Activated T-helper 2 cell treated with anti-CD3 and anti-CD28 coated beads, Interferon-gamma antibody, Interleukin-2, Interleukin-4, amounts not matched to agents 10 μg/mL and 5 μg/mL and 100 μg/mL, durations not matched to agents 14 hours and 24 hours and 36 hours (primary cell): ENCODE measurements at regions not wholly inside any gene's neighbourhood (a gene's known extent, or its start where the extent isn't known, plus 50 kb on each side); places are given as distances from the start of the nearest gene placed in this dataset.

ENCODE experiments used
- DNase-seq: peaks from one replicate; pipeline ENCODE4 v3.0.0; 2021; ENCODE audit warnings: low spot score
- H3K27ac Mint-ChIP-seq: one replicate; pipeline ENCODE4 v1.8.0; 2021; ENCODE audit warnings: mixed read lengths
- H3K27me3 Mint-ChIP-seq: one replicate; pipeline ENCODE4 v1.8.0; 2021; ENCODE audit warnings: low read depth, mixed read lengths
- H3K36me3 Mint-ChIP-seq: one replicate; pipeline ENCODE4 v1.8.0; 2021; ENCODE audit warnings: low read depth, mixed read lengths
- H3K4me1 Mint-ChIP-seq: one replicate; pipeline ENCODE4 v1.8.0; 2021; ENCODE audit warnings: low read depth, mixed read lengths
- H3K4me3 Mint-ChIP-seq: one replicate; pipeline ENCODE4 v1.8.0; 2021; ENCODE audit warnings: low read depth, mild to moderate bottlenecking, moderate library complexity, mixed read lengths
- H3K9me3 Mint-ChIP-seq: one replicate; pipeline ENCODE4 v1.8.0; 2021; ENCODE audit warnings: mixed read lengths
- intact Hi-C: fragments of 100-400 bp; cut with micrococcal nuclease; formaldehyde crosslinking; loops from one replicate; pipeline ENCODE4 v1.15.1; 2023

DNA sequence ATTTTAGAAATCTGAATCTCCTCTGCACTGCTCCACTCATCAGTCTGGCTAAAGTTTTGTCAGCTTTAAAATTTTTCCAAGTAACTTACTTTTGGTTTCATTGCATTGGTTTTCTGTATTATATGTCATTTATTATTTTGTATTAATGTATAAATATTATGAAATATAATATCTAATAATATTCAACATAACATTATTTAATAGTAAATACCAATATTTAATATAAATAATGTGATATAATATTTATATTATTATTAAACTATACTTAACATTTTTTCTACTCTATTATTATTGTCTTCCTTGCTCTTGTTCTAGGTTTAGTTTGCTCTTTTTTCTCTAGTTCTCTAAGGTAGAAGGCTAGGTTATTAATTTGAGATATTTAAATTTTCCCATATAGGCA is 512.1 kb downstream of the AACS start:
- no peaks in the 10 kb centered on the region for H3K4me1 Mint-ChIP-seq

DNA sequence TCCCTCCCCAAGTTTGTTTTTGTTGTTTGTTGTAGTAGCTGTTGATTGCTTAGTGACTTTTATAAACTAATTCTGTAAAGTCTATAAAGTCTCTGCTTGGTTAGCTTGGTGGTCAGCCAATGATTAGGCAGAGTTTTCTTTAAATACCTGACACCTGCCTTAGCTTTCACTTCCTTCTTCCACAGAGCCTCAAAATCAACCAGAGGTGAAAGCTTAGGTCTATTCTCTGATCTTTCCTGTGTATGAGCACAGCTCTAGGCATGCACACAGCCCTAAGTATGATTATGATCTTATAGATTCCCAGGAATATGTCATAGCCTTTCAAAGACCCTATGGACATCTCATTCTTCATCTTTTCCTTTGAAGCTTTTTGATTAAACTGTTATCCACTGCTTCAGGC is 514.7 kb downstream of the AACS start:
- Mint-ChIP-seq H3K27me3 (no peaks in the 10 kb centered on the region), H3K9me3 (peaks cover 19% of the 10 kb centered on the region), H3K4me3 (no peak overlapping the region), H3K27ac (no peak overlapping the region), H3K36me3 (no peaks in the 10 kb centered on the region), H3K4me1 (no peaks in the 10 kb centered on the region)
- DNase-seq, result no peak
- intact Hi-C loops, result no loop called here

More for the DNA sequence above, 512.1 kb downstream of the AACS start:
- Mint-ChIP-seq H3K27ac (no peak overlapping the region), H3K9me3 (peaks cover 19% of the 10 kb centered on the region), H3K36me3 (no peaks in the 10 kb centered on the region), H3K27me3 (no peaks in the 10 kb centered on the region), H3K4me3 (no peak overlapping the region)
- DNase-seq, result no peak
- intact Hi-C loops, result no loop called here

GRCh38 chr12:125583071-125583470 is 517.8 kb downstream of the AACS start:
- no peaks in the 10 kb centered on the region for H3K36me3 Mint-ChIP-seq
- no peaks in the 10 kb centered on the region for H3K4me1 Mint-ChIP-seq
- no peak for DNase-seq
- H3K9me3 Mint-ChIP-seq, result peaks cover 16% of the 10 kb centered on the region
- H3K27ac Mint-ChIP-seq, result no peak overlapping the region
- H3K4me3 Mint-ChIP-seq, result no peak overlapping the region
- no peaks in the 10 kb centered on the region for H3K27me3 Mint-ChIP-seq
- intact Hi-C loops, result no loop called here

GRCh38 chr12:125586441-125586840 is 521.2 kb downstream of the AACS start:
- no peaks in the 10 kb centered on the region for H3K36me3 Mint-ChIP-seq
- H3K27ac Mint-ChIP-seq, result no peak overlapping the region
- H3K27me3 Mint-ChIP-seq, result no peaks in the 10 kb centered on the region
- no peak overlapping the region for H3K4me3 Mint-ChIP-seq
- no peaks in the 10 kb centered on the region for H3K4me1 Mint-ChIP-seq
- no peaks in the 10 kb centered on the region for H3K9me3 Mint-ChIP-seq
- intact Hi-C loops, result no loop called here
- DNase-seq, result no peak

DNA sequence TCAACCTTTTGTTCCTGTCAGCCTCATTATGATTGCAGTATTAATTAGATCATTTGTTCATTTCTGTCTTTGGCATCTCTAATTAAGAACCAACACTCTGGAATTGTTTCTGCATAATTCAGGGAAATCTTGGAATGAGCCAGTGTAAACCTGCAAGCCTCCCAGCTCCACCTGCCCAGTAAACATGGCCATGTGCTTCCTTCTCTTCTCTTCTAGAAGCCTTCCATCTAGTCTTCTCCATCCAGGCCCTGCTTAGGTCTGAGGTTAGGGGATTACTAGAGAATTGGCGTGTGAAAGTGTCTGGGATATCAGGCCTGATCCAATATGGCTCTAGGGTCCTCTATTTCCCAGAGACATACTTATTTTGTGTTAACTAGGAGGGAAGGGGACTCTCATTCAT is 528.0 kb downstream of the AACS start:
- Mint-ChIP-seq H3K9me3 (peaks cover 11% of the 10 kb centered on the region), H3K27ac (no peak overlapping the region), H3K36me3 (no peaks in the 10 kb centered on the region), H3K4me3 (no peak overlapping the region), H3K27me3 (no peaks in the 10 kb centered on the region), H3K4me1 (no peaks in the 10 kb centered on the region)
- intact Hi-C loops, result no loop called here
- no peak for DNase-seq

GRCh38 chr12:125604976-125605375 is 539.7 kb downstream of the AACS start:
- no peak for DNase-seq
- Mint-ChIP-seq H3K4me1 (no peaks in the 10 kb centered on the region), H3K27ac (no peak overlapping the region), H3K4me3 (no peak overlapping the region), H3K36me3 (no peaks in the 10 kb centered on the region), H3K9me3 (peaks cover 17% of the 10 kb centered on the region), H3K27me3 (no peaks in the 10 kb centered on the region)
- intact Hi-C loops, result no loop called here

DNA sequence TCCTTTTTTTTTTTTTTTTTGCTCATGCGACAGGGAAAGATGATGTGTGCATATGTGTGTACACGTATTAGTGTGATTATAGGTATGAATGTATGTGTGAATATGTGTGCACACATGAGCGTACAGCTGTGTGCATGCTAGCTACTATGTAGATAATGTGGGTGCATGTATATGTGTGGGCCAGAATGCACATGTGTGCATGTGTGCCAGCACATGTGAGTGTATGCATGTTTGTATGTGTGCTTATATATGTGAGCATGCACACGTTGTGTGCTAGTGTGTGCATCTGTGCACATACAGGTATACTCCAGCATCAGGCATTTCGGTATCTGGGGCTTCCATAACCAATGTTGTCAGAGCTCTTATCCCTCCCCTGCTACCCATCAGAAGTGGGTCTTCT is 541.1 kb downstream of the AACS start:
- DNase-seq, result no peak
- Mint-ChIP-seq H3K36me3 (no peaks in the 10 kb centered on the region), H3K4me3 (no peak overlapping the region), H3K4me1 (no peaks in the 10 kb centered on the region), H3K27ac (no peak overlapping the region), H3K27me3 (no peaks in the 10 kb centered on the region), H3K9me3 (peaks cover 6% of the 10 kb centered on the region)
- intact Hi-C loops, result no loop called here

DNA sequence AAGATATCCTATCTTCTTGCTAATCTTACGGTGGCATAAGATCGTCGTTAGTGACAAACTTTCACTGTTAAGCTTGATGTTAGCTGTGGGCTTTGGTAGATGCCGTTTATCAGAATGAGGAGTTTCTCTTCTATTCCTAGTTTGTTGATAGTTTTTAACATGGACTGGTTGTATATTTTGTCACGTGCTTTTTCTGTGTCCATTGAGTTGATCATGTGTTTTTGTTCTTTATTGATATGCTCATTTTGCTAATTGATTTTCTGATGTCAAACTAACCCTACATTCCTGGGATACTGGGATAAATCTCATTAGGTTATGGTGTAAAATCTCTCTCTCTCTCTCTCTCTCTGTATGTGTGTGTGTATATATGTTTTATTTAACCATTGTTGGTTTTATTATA is 545.1 kb downstream of the AACS start:
- H3K27me3 Mint-ChIP-seq, result no peaks in the 10 kb centered on the region
- H3K27ac Mint-ChIP-seq, result no peak overlapping the region
- peaks cover 5% of the 10 kb centered on the region for H3K9me3 Mint-ChIP-seq
- H3K4me1 Mint-ChIP-seq, result no peaks in the 10 kb centered on the region
- no peaks in the 10 kb centered on the region for H3K36me3 Mint-ChIP-seq
- intact Hi-C loops, result no loop called here
- H3K4me3 Mint-ChIP-seq, result no peak overlapping the region
- DNase-seq, result no peak

- intact Hi-C loops, result no loop called here
- no peaks in the 10 kb centered on the region for H3K27me3 Mint-ChIP-seq
- H3K9me3 Mint-ChIP-seq, result peaks cover under 1% of the 10 kb centered on the region
- H3K4me3 Mint-ChIP-seq, result no peak overlapping the region
- H3K27ac Mint-ChIP-seq, result no peak overlapping the region
- H3K36me3 Mint-ChIP-seq, result no peaks in the 10 kb centered on the region
- H3K4me1 Mint-ChIP-seq, result no peaks in the 10 kb centered on the region
- no peak for DNase-seq
Observed at GRCh38 chr12:125610971-125611370, 545.7 kb downstream of the AACS start.

GRCh38 chr12:125614058-125614457 is 548.8 kb downstream of the AACS start:
- no peaks in the 10 kb centered on the region for H3K36me3 Mint-ChIP-seq
- intact Hi-C loops, result no loop called here
- no peak for DNase-seq
- no peak overlapping the region for H3K4me3 Mint-ChIP-seq
- H3K9me3 Mint-ChIP-seq, result peaks cover 4% of the 10 kb centered on the region
- no peaks in the 10 kb centered on the region for H3K4me1 Mint-ChIP-seq
- no peaks in the 10 kb centered on the region for H3K27me3 Mint-ChIP-seq
- no peak overlapping the region for H3K27ac Mint-ChIP-seq

GRCh38 chr12:125619723-125620122 is 554.5 kb downstream of the AACS start:
- H3K27me3 Mint-ChIP-seq, result no peaks in the 10 kb centered on the region
- intact Hi-C loops, result no loop called here
- no peak for DNase-seq
- peaks cover 4% of the 10 kb centered on the region for H3K9me3 Mint-ChIP-seq
- no peak overlapping the region for H3K27ac Mint-ChIP-seq
- no peak overlapping the region for H3K4me3 Mint-ChIP-seq
- H3K36me3 Mint-ChIP-seq, result no peaks in the 10 kb centered on the region
- no peaks in the 10 kb centered on the region for H3K4me1 Mint-ChIP-seq

GRCh38 chr12:125633686-125634085 is 568.5 kb downstream of the AACS start:
- Mint-ChIP-seq H3K27me3 (no peaks in the 10 kb centered on the region), H3K36me3 (no peaks in the 10 kb centered on the region), H3K4me3 (no peak overlapping the region), H3K4me1 (no peaks in the 10 kb centered on the region), H3K27ac (no peak overlapping the region), H3K9me3 (no peaks in the 10 kb centered on the region)
- intact Hi-C loops, result no loop called here
- DNase-seq, result no peak

GRCh38 chr12:125634813-125635212 is 569.6 kb downstream of the AACS start:
- Mint-ChIP-seq H3K27me3 (no peaks in the 10 kb centered on the region), H3K27ac (no peak overlapping the region), H3K4me3 (no peak overlapping the region), H3K4me1 (no peaks in the 10 kb centered on the region), H3K36me3 (no peaks in the 10 kb centered on the region), H3K9me3 (no peaks in the 10 kb centered on the region)
- DNase-seq, result no peak
- intact Hi-C loops, result no loop called here

- intact Hi-C loops, result no loop called here
- H3K36me3 Mint-ChIP-seq, result no peaks in the 10 kb centered on the region
Observed at GRCh38 chr12:125639826-125640225, 574.6 kb downstream of the AACS start.

More at GRCh38 chr12:125639826-125640225, 574.6 kb downstream of the AACS start:
- H3K9me3 Mint-ChIP-seq, result no peaks in the 10 kb centered on the region
- H3K4me1 Mint-ChIP-seq, result no peaks in the 10 kb centered on the region
- H3K27me3 Mint-ChIP-seq, result no peaks in the 10 kb centered on the region
- H3K27ac Mint-ChIP-seq, result no peak overlapping the region
- H3K4me3 Mint-ChIP-seq, result no peak overlapping the region
- DNase-seq, result no peak
